GM12875 (cell line): ENCODE measurements at regions not wholly inside any gene's neighbourhood (a gene's known extent, or its start where the extent isn't known, plus 50 kb on each side); places are given as distances from the start of the nearest gene placed in this dataset.

Experiments used
- H3K4me3 ChIP-seq: one replicate; pipeline ENCODE4 v1.5.1; 2011; ENCODE audit warnings: low read depth, low read length, control low read depth
- CTCF ChIP-seq: IDR thresholded peaks from 2 replicates; pipeline ENCODE4 v1.5.1; 2011; ENCODE audit warnings: low read depth, mild to moderate bottlenecking, control low read depth, inconsistent platforms, low read length, moderate library complexity, borderline replicate concordance; ENCODE audit not compliant: insufficient read depth

- no peak overlapping the region for H3K4me3 ChIP-seq
- TF ChIP-seq CTCF = no peak
Observed at GRCh38 chr7:106598663-106599342, 62.2 kb downstream of the CCDC71L start.

- no peak overlapping the region for H3K4me3 ChIP-seq
- no peak for TF ChIP-seq CTCF
Observed at GRCh38 chr7:106597751-106598546, 63.0 kb downstream of the CCDC71L start.

GRCh38 chr7:106597014-106597413 is 63.9 kb downstream of the CCDC71L start:
- H3K4me3 ChIP-seq = no peak overlapping the region
- TF ChIP-seq CTCF = no peak

- H3K4me3 ChIP-seq = no peak overlapping the region
- TF ChIP-seq CTCF = no peak
Observed at GRCh38 chr7:106595922-106596321, 65.0 kb downstream of the CCDC71L start.

GRCh38 chr7:106593028-106593417 is 67.9 kb downstream of the CCDC71L start:
- H3K4me3 ChIP-seq = no peak overlapping the region
- no peak for TF ChIP-seq CTCF

GRCh38 chr7:106592282-106593027 is 68.5 kb downstream of the CCDC71L start:
- H3K4me3 ChIP-seq = no peak overlapping the region
- TF ChIP-seq CTCF = no peak
